HG03060 (cell line): ENCODE measurements at regions not wholly inside any gene's neighbourhood (a gene's known extent, or its start where the extent isn't known, plus 50 kb on each side); places are given as distances from the start of the nearest gene placed in this dataset.
"Not testable (repeated sequence)": the region's sequence is repeated elsewhere in the genome, so short reads cannot be mapped to it uniquely, and the experiment has no call there.

Source experiments
- ATAC-seq: cut with Tn5 transposase; IDR thresholded peaks from one replicate; pipeline ENCODE4 v1.9.1; 2021; ENCODE audit warnings: low read depth, moderate number of reproducible peaks; ENCODE audit not compliant: unreplicated experiment

DNA sequence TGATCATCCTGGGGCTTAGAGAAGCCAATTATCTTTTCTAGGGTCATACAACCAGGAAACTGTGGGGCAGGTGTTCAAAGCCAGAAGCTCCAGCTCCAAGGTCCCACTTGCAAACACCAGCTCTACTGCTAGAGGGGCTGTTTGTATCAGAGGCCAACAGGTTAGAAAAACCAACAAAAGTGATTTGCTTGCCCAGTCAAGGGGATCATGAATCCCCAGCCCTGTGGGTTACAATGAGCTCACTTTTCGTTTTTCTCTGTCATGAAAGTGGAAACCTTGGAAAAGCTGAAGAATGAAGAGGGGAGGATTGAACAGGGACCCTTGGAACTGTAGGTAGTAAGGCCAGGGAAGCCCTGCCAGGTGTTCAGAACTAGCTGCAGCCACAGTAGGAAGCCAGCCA lies 119.2 kb downstream of the SPP2 start:
- no peak for ATAC-seq

DNA sequence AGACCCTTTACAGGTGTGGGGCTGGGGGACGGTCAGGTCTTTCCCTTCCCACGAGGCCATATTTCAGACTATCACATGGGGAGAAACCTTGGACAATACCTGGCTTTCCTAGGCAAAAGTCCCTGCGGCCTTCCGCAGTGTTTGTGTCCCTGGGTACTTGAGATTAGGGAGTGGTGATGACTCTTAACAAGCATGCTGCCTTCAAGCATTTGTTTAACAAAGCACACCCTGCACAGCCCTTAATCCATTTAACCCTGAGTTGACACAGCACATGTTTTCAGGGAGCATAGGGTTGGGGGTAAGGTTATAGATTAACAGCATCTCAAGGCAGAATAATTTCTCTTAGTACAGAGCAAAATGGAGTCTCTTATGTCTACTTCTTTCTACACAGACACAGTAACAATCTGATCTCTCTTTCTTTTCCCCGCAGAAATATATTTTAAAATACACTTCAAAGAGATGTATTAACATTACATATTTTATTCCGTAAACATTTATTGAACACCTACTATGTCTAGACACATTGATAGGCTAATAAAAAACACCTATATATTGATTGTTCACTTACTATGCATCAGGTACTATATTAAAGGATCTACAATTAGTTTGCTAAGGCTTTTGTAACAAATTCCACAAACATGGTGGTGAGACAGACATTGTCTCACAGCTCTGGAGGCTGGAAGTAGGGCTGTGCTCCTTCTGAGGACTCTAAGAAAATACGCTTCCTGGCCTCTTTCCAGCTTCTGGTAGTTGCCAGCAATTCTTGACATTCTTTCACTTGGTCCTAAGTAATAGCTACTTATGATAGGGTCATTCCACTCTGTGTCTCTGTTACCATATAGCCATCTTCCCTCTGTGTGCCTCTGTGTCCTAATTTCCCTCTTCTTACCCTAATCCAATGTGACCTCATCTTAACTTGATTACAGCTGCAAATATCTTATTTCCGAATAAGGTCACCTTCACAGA lies 118.4 kb downstream of the SPP2 start:
- ATAC-seq: not testable (repeated sequence)

DNA sequence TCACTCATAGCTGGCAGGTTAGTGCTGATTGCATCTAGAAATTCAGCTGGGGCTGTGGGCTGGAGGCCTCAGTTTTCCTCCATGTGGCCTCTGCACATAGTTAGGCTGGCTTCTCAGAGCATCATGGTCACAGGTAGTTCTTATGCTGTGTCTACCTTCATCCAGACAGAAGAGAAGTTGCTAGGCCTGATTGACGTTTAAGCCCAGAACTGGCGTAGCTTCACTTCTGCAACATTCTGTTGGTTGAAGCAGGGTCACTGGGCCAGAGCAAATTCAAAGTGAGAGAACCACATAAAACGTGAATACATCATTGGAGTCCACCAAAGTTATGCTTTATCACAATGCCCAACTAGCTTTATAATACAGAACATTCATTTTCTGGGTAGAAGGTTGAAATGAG lies 116.0 kb downstream of the SPP2 start:
- ATAC-seq: no peak

DNA sequence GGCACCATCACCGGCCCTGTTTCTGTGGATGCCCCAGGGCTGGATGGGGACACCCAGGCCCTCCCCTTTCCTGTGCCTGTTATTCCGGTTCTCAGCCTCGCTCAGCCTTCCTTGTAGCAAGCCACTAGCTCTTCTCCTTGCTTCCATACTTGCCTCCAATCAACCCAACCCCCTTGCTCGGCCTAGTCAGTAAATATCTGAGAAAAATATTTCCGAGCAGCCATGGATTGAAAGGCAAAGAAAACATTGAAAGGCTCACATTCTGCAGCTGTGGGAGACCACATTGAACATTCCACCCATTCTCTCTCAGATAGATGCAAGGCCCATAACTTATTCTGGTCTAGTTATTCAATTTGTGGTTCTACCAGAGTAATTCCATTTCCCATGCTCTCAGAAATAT lies 114.9 kb downstream of the SPP2 start:
- ATAC-seq: no peak

DNA sequence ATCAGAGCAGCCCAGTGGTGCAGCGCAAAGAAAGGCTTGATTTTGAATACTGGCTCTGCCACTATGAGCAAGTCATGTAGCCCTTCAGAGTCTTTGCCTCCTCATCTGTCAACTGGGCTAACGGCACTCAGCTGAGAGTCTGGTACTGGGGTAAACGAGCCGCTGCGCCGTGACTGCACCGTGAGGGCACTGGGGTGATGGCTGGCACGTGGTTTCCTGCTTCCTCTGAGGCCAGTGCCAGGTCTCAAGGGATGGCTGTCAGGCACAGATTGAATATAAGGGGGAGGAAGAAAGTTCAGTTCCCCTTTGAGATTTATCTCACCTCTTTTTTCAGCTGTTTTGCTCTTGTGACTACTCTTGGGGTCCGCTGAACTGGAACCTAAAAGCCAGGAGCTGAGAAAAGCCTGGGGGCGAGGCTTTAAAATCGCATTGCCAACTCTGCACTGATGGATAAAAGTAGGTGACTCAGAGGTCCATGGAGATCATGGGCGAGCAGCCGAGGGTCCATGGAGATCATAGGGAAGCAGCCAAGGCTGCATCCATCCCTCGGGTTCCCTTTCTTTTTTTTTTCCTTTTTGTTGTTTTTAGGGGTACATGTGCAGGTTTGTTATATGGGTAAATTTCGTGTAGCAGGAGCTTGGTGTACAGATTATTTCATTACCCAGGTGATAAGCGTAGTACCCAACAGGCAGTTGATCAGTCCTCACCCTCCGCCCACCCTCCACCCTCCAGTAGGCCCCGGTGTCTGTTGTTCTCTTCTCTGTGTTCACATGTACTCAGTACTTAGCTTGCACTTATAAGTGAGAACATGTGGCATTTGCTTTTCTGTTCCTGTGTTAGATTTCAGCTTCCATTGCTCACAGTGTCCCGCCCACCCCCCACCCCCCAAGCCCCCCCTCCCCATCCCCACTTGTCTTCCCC lies 114.3 kb downstream of the SPP2 start:
- ATAC-seq: no peak

DNA sequence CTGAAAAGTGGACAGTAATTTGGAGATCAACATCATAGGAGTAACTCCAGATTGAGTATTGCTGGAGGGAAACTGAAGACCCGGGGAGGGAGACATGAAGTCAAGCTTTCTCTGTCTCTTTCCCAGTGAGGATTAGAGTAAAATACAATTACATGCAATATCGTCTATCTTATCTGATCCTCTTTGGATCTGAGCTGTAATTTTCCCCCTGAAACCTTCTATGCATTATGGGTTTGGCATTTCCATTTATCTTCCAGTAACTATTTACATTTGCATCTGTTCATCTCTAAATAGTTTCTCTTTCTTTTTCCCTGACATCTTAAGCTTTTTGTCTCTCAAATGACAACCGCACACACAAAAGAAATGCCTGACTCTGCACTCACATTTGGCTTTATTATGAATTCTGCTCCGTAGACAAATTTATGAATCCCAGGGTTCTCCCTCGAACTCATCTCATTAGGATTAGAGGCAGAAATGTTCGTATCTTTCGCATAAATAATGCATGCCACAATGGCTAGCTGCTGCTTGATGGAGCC lies 113.1 kb downstream of the SPP2 start:
- no peak for ATAC-seq

DNA sequence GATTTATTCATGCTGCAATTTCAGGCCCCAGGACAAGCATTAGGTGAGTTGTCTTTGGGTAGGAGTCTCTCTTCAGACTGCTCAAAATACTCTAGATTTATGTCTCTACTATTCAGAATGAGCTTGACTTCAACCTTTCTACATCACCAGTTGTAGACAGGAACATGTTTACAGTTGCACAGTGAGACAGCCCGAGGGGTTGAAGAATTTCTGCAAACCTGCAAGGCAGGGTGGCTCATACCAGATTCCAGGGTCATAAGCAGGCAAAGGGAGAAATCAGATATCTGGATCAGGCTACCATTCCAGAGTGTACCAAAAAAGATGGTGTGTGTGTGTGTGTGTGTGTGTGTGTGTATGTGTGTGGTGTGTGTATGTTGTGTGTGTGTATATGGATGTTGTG lies 112.4 kb downstream of the SPP2 start:
- ATAC-seq: no peak

DNA sequence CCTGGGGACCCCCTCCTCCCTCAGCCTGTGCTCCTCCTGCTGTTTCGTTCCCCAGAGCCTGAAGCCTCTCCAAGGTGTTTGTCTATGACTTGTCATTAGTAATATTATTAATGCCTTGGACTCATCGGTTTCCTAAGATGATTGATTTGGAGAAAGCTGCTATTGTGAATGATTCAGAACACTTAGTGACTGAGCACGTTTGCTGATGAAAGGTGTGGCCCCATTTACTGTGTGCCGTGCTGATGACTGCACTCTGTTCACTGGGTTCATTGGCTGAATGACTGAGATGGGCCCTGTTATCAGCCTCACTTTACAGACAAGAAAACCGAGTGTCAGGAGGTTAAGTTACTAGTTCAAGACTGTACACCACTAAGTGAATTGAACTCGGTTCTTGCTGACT lies 111.4 kb downstream of the SPP2 start:
- ATAC-seq: no peak

DNA sequence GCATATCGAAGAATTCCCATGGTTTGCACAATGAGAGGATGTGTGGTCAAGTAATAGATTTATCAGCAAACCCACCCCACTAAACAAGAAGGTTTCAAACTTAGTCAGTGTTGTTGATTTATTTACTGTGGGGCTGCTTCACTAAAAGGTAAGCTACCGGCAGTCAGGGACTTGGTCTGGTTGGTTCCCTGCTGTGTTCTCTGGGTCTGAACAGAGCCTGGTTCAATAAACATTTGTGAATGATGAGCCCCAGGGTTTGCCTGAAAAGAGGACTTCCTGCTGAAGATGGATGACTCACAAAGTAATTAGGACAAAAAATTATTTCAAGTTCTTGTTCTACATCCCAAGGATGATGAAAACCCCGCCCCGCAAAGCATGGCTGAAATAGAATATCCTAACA lies 108.3 kb downstream of the SPP2 start:
- no peak for ATAC-seq

DNA sequence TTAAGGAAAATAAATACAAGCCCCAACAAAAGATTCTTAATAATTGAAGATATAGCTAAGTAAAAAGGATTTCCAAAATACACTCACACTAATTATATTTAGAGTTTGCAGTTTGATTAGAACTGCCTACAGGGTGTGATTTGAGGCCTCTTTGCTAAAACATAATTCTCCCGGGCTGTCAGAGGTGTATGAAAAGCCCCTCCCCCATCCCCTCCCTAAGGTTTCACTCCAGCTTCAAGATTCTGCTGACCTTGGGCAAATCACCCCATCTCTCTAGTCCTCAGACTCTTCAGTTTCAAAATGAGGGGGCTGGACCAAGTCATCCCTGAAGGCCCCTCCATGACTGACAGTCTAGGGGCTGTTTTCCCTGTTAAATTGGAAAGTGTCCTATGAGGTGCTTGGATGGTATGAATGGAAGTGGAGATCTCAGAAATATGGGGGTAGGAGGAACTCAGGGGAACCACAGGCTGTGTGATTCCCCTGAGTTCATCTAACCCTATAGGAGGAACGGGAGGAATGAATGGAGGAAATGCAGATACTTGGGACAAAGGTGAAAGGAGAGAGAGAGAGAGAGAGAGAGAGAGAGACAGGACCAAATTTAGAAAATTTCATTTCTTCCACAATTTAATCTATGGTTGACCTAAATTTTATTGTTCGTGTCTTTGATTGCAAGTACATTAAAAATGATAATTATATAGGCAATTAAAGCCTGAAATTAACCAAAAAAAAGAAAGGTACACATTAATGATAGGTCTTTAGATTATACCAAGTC lies 107.5 kb downstream of the SPP2 start:
- ATAC-seq: no peak

DNA sequence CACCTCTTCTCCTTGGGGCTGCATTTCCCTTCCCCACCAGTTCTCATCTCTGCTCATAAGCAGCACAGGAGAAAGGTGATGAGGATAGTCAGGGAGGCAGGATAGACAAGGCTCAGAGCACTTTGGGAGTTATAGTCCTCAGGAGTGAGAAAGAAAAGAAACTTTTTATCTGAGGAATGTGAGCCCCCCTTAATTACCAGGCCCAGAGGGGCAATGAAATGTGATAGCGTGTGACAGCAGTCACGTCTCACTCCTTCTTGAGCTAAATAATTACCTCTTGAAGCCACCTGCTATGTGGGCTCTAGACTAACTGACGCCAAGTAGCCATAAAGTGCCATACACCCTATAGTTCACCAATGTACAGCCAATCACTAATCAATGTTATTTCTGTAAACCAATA lies 105.8 kb downstream of the SPP2 start:
- ATAC-seq: no peak

DNA sequence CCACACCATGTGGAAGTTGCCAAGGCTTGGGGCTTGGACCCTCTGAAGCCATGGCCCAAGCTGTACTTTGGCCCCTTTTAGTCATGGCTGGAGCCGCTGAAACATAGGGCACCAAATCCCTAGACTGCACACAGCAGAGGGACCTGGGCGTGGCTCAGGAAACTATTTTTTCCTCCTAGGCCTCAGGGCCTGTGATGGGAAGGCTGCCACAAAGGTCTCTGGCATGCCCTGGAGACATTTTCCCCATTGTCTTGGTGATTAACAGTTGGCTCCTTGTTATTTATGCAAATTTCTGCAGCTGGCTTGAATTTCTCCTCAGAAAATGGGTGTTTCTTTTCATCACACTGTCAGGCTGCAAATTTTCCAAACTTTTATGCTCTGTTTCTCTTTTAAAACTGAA lies 102.3 kb downstream of the SPP2 start:
- not testable (repeated sequence) for ATAC-seq

DNA sequence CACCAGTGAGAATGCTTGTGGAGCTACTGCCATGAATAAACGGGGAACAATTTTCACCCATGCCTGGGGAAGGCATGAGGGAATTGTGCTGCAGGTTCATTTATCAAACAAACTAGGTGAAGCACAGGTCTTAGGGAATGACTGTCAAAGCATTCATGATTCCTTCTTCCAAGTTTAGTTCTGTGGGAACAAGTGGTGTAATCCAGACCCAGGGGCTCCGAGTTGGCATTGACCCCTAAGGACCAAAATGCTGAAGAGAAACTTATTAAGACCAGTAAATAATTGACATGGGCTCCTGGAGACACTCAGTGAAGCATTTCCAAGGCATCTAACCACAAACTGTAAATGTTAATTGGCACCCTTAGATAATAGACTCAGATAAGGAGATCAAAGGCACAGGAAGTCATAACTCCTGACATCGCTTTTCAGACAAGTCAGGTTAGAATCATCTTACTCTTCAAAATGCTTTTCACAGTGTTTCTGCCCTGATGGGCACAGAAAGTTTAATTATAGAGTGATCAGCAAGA lies 96.9 kb downstream of the SPP2 start:
- no peak for ATAC-seq

DNA sequence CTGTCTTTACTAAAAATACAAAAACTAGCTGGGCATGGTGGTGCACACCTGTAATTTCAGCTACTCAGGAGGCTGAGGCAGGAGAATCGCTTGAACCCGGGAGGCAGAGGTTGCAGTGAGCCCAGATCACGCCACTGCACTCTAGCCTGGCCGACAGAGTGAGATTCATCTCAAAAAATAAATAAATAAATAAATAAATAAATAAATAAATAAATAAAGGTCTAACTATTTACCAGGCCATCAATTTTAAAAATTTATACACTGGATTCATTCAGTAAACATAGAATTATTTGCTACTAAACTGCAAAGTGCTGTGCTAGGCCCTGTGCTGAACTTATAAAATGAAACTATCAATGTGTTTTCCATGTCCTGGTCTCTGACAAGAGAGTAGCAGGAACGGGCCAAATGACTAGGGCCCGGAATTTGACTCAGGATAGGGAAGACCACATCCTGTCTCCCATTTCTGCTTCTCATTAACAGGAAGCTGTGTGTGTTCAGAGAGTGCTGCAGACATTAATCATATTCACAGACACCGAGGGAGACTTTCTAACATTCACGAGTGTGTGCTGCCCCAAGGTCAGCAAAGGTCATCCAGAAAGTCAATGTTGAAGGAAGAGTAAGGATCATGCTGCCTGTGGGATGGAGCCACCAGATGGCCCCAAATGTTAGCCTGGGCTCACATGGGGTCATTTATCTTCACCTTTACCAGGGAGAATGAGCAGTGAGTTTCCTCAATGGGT lies 95.8 kb downstream of the SPP2 start:
- no peak for ATAC-seq

DNA sequence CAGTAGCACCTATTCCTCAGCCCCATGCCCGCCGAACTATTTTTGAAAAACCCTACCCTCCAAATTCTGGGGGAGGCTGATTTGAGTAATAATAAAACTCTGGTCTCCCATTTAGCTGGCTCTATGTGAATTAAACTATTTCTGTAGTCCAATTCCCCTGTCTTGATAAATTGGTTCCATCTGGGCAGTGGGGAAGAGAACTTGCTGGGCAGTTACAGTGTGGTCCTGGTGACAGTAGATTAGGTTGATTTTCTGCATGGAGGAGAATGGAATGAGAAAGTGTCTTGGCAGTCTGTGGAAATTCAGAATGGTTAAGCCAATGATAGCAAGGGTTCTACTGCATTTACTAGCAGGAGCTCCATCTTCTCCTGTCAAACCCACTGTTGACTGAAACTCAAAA lies 95.0 kb downstream of the SPP2 start:
- ATAC-seq: no peak

DNA sequence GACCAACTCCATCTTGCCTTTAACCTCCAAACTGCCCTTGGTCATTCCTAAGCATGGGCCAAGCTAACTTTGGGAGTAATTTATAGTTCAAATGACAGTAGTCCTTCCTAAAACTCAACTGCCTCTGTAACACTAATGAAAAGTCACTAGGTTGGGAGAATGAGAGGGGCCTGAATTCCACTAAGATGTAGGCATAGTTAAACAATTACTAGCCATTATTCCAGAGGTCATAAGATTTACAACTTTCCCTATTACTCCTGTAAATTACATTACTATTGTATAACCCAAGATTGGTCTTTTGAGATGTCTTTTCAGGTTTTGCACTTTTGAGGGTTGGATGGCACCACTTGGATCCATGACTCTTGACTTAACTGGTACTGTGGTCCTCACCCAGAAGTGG lies 94.6 kb downstream of the SPP2 start:
- no peak for ATAC-seq

DNA sequence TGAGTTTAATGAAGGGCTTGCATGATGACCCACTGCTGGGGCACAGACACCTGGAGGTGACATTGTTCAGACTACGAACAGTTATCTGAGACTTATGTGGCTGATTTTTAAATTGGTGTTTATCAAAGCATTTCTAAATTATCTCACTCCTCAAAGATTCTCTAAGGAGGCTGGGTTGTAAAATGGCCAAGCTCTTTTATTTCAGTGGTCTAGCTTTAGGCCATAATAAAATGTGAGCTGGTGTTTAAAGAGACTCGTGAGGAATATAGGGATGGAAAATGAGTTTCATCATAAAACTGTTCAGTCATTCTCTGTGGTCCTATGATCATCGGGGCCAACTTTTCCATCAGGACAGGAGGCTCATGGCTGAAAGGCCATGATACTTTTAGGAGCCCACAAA lies 93.4 kb downstream of the SPP2 start:
- no peak for ATAC-seq

DNA sequence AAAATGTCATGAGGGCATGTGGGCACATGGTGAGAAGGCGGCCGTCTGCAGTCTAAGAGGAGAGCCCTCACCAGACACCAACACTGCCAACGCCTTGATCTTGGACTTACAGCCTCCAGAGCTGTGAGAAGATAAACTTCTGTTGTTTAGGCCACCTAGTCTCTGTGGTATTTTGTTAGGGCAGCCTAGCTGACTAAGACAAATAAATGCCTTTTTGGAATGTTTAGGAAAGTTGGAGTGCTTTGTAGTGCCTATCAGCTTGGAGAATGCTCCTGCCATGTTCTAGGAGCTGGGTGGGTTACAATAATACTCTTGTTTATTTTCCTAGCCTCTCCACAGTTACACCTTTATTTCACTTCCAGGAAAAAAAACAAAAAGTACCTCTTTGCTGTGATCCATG lies 92.0 kb downstream of the SPP2 start:
- no peak for ATAC-seq

DNA sequence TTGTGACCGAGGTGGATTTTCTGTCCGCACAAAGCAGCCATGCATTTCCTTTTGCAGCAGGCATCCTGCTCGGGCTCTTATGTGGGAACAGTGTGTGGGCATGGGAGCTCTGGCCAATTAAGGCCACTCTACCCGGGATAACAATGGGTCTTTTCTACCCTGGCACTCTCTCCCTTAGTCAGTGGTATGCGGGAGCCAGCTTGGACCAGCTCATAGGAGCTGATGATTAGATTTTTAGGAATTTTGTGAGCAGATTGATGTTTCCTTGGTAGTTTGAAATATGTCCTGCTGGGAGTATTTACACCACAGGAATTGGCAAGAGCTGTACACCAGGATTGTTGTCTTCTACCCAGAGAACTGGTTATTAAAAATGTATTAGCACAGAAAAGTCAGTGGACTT lies 89.3 kb downstream of the SPP2 start:
- no peak for ATAC-seq

DNA sequence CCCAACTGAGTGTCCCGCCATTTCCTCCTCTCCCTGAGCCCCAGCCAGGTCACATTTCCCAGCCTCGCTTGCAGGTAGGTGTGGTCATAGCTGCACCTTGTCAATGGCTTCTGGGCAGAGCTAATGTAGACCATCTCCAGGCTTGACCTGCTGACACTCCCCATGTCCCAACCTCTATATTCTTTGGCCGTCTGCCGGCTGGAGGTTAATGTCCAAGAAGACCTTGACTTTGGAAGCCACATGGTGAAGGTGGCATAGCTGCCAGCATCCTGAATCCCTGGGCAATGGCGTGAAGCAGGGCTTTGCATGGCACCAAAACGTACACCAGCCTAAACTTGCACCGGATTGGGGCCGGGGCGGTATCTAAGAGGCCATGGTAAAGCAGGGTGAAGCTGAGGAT lies 88.3 kb downstream of the SPP2 start:
- ATAC-seq: no peak
